A549 (cell line): ENCODE measurements at regions not wholly inside any gene's neighbourhood (a gene's known extent, or its start where the extent isn't known, plus 50 kb on each side); places are given as distances from the start of the nearest gene placed in this dataset.

Experiments
- ATAC-seq, 2 experiments: fragments of 200-7000 bp in 1 of 2; fragments of >200 bp in 1 of 2; cut with Nextera tagmentation in 1 of 2; cut with Tn5 transposase in 1 of 2; 3 replicates each; pipeline versions ENCODE4 v1.8.0 to v1.9.1; 2018 to 2020; ENCODE audit warnings: mild to moderate bottlenecking in 1 of 2, moderate library complexity in 1 of 2
- CTCF ChIA-PET: fragments of 300-600 bp; sonication (Branson Sonifier 250); formaldehyde crosslinking; extraction: SDS; loops from one replicate; lab custom pipeline; 2021; ENCODE audit warnings: antibody characterized with exemption, inconsistent platforms; lab: Yijun Ruan, JAX
- POLR2A ChIA-PET: fragments of 350-600 bp; formaldehyde crosslinking; extraction: SDS; loops from one replicate; lab custom pipeline; 2021; ENCODE audit warnings: antibody characterized with exemption, inconsistent platforms; lab: Yijun Ruan, JAX
- DNase-seq, 2 experiments: peaks; one replicate each; pipeline versions ENCODE4 v3.0.0 to v3.0.0-alpha.2; 2011 to 2016; ENCODE audit warnings: low read depth in 1 of 2, low spot score in 1 of 2
- FAIRE-seq: peaks from 2 replicates; lab custom pipeline; 2011; peaks lifted over from hg19 to GRCh38; lab: Jason Lieb, UNC
- H3K27ac ChIP-seq, 2 experiments: fragments of >200 bp; sonication (Bioruptor Twin); formaldehyde crosslinking; 3 replicates each; pipeline ENCODE4 v1.5.1; 2016 to 2017
- H3K4me1 ChIP-seq: fragments of >200 bp; sonication (Bioruptor Twin); formaldehyde crosslinking; 3 replicates; pipeline ENCODE4 v1.6.1; 2016
- H3K4me2 ChIP-seq: fragments of >200 bp; sonication (Bioruptor Twin); formaldehyde crosslinking; 3 replicates; pipeline ENCODE4 v1.6.1; 2016
- H3K4me3 ChIP-seq: fragments of >200 bp; sonication (Bioruptor Twin); formaldehyde crosslinking; 3 replicates; pipeline ENCODE4 v1.5.1; 2016
- H3K9me3 ChIP-seq: fragments of >200 bp; sonication (Bioruptor Twin); formaldehyde crosslinking; 3 replicates; pipeline ENCODE4 v1.6.1; 2016
- NR3C1 ChIP-seq: fragments of >200 bp; sonication (Bioruptor Twin); formaldehyde crosslinking; IDR thresholded peaks from 3 replicates; pipeline ENCODE4 v1.6.1; 2017
- WGBS: methylation state at CpG from one replicate; pipeline ENCODE4 v1.1.6; 2017; ENCODE audit errors: missing lambda C conversion rate; 5-methylcytosine and 5-hydroxymethylcytosine counted together

GRCh38 chr2:9053534-9053931, 50.0 kb upstream of the MBOAT2 start:
- no peak for FAIRE-seq
- POLR2A ChIA-PET = no interaction called here
- no peak for TF ChIP-seq NR3C1
- TF ChIP-seq, all 56 proteins: peak for 0
- no peak overlapping the region for H3K27ac ChIP-seq
- no peak for DNase-seq
- peaks cover 8% of the 10 kb centered on the region; the same call in 1 of the 3 replicates for H3K4me1 ChIP-seq
- ATAC-seq = no peak
- no peaks in the 10 kb centered on the region for H3K9me3 ChIP-seq
- WGBS = 82% methylated on average over 2 of the region's 2 CpGs
- CTCF ChIA-PET = interaction anchor here (1.4 kb wide), 1 partner anchor 85 kb away, joined by 4 read pairs; no protein-coding TSS in a partner anchor
- H3K4me2 ChIP-seq = no peak overlapping the region
- H3K4me3 ChIP-seq = no peak overlapping the region
